Mesodermal cell (in vitro differentiated cells): ENCODE measurements at regions not wholly inside any gene's neighbourhood (a gene's known extent, or its start where the extent isn't known, plus 50 kb on each side); places are given as distances from the start of the nearest gene placed in this dataset.

ENCODE experiments used
- H3K27ac ChIP-seq: 2 replicates; pipeline ENCODE4 v1.7.0; 2013; ENCODE audit warnings: mild to moderate bottlenecking, low read depth, low read length, moderate library complexity; ENCODE audit not compliant: severe bottlenecking
- H3K36me3 ChIP-seq: 2 replicates; pipeline ENCODE4 v1.7.1; 2013; ENCODE audit warnings: mild to moderate bottlenecking, low read length, moderate library complexity; ENCODE audit not compliant: control insufficient read depth, insufficient read depth
- H3K4me1 ChIP-seq: one replicate; pipeline ENCODE4 v1.7.1; 2013; ENCODE audit warnings: mild to moderate bottlenecking, low read length; ENCODE audit not compliant: insufficient read depth, control insufficient read depth, poor library complexity, severe bottlenecking
- H3K4me3 ChIP-seq: 2 replicates; pipeline ENCODE4 v1.7.0; 2013; ENCODE audit warnings: low read length, control low read depth, mild to moderate bottlenecking; ENCODE audit not compliant: insufficient read depth, poor library complexity, severe bottlenecking; ENCODE audit errors: extremely low read depth
- H3K9me3 ChIP-seq: 2 replicates; pipeline ENCODE4 v1.7.1; 2013; ENCODE audit warnings: mild to moderate bottlenecking, low read length, moderate library complexity; ENCODE audit not compliant: control insufficient read depth
- WGBS, 2 experiments: methylation state at CpG; one replicate each; pipeline ENCODE4 v1.1.5; 2013; ENCODE audit warnings: missing lambda C conversion rate in 2 of 2; ENCODE audit not compliant: insufficient coverage in 2 of 2; 5-methylcytosine and 5-hydroxymethylcytosine counted together

DNA sequence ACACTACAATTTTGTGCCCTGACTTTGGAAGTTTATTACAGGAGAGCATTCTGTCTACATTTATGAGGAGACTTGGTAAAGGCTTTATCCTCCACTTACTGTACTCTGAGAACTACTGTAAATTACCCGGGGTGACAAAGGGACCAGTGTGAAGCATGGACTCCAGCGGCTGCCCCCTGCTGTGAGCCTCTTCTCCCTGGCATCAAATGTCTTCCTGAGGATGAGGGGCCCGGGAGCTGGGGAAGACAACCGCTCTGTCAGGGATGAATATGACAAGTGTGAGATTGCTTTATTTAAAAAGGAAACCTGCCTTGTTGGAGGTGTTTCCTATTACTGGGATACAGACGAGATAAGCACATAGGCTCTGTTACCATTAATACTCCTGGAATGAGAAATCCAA, 714.8 kb downstream of the CCSER2 start:
- H3K4me1 ChIP-seq, result no peaks in the 10 kb centered on the region
- 32 to 50% methylated on average over 2 to 4 of the region's 5 CpGs for WGBS, 2 experiments
- no peak overlapping the region for H3K4me3 ChIP-seq
- no peaks in the 10 kb centered on the region for H3K36me3 ChIP-seq
- H3K27ac ChIP-seq, result no peak overlapping the region
- no peaks in the 10 kb centered on the region for H3K9me3 ChIP-seq

DNA sequence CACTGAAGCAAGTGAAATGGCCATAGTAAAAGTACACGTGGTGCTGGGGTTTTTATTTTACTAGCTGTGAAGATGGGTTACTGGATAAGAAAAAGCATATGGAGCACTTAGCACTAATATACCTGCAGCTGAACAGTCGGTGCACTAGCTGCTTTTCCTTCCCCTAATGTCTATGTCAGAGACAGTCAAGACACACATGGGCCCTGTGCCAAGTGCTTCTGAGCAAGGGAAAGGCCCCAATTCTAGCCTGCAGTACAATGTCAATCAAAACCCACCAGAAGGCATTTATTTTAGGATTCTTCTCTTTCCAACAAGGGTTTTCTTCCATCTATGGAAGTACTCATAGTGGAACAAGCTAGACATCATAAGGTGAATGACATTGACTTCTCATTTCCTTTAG, 716.7 kb downstream of the CCSER2 start:
- 83 to 88% methylated on average over 1 of the region's 2 CpGs for WGBS, 2 experiments
- H3K36me3 ChIP-seq, result no peaks in the 10 kb centered on the region
- no peaks in the 10 kb centered on the region for H3K9me3 ChIP-seq
- no peak overlapping the region for H3K4me3 ChIP-seq
- no peaks in the 10 kb centered on the region for H3K4me1 ChIP-seq
- no peak overlapping the region for H3K27ac ChIP-seq

DNA sequence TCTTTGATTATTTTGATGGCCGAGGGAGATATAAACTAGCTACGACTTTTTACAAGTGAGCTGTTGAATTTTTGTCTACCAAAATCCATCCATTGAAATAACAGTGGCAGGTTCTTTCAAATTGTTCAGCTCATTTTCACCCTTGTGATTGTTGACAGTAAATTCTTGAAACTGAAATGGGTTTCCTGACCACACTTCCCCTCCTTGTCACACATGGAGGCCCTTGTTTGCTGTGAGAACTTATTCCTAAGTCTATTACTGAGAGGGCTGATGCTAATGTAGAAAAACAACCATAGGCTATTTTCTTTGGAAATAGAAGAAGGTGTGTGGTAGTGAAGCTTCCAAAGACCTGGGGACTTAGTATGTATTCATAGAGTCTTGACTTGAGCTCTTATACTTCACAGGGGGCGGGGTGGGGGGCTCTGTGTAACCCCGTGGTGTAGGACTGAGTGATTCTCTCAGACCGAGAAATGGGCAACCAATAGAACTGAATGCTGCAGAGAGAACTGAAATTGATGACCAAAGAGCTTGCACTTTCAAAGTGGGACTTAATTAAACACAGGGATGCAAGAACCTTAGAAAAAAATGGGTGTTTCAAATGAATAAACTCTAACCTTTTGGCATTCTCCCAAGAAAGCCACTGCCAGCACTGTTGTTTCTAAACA, 718.9 kb downstream of the CCSER2 start:
- H3K4me3 ChIP-seq, result no peak overlapping the region
- WGBS, 2 experiments, result 87 to 92% methylated on average over 3 of the region's 5 CpGs
- H3K4me1 ChIP-seq, result no peaks in the 10 kb centered on the region
- no peaks in the 10 kb centered on the region for H3K9me3 ChIP-seq
- H3K36me3 ChIP-seq, result no peaks in the 10 kb centered on the region
- H3K27ac ChIP-seq, result no peak overlapping the region

DNA sequence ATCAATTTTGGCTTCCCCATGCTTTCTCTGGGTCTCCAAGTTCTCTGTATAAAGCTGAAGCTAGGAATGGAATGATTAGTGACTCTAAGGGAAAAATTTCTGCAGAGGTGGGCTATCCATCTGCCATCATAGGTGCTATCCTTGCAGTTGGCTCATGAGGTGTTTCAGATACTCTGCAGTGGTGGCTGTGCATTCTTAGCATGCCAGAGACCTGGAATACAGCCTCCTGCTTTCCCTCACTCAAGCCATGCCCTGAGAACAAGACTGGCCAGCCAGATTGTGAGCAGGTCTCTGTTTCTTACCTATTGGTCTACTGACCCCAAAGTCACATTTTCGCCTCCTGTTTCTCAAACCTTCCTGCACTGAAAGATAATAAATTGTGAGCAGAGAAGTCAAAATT, 719.6 kb downstream of the CCSER2 start:
- no peaks in the 10 kb centered on the region for H3K4me1 ChIP-seq

DNA sequence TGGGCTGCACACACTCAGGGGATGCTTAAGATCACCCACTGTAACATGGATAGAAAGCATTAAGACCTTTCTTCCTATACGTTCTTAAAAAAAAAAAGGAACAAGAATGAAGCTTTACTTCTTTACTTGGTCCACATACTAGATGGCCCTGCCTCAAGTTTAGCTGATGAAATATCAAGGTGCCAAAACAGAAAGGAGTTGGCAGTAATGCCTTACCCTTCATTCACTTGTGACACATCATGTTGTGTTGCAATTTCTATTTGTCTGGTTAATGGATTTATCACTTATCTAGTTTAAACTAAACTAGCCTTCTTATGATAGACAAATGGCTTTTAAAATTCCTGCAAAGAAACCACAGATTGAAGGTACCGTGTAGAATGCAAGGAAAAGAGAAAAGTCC, 720.3 kb downstream of the CCSER2 start:
- Histone ChIP-seq H3K27ac (no peak overlapping the region), H3K9me3 (no peaks in the 10 kb centered on the region), H3K4me1 (no peaks in the 10 kb centered on the region), H3K4me3 (no peak overlapping the region), H3K36me3 (no peaks in the 10 kb centered on the region)
- 100% methylated on average over 1 of the region's 2 CpGs; no CpG with 5 or more reads in 1 of the 2 experiments for WGBS, 2 experiments

More for the DNA sequence above, 719.6 kb downstream of the CCSER2 start:
- no peaks in the 10 kb centered on the region for H3K36me3 ChIP-seq
- WGBS, 2 experiments, result no CpG with 5 or more reads among the region's 1 CpG
- no peak overlapping the region for H3K4me3 ChIP-seq
- no peaks in the 10 kb centered on the region for H3K9me3 ChIP-seq
- H3K27ac ChIP-seq, result no peak overlapping the region

DNA sequence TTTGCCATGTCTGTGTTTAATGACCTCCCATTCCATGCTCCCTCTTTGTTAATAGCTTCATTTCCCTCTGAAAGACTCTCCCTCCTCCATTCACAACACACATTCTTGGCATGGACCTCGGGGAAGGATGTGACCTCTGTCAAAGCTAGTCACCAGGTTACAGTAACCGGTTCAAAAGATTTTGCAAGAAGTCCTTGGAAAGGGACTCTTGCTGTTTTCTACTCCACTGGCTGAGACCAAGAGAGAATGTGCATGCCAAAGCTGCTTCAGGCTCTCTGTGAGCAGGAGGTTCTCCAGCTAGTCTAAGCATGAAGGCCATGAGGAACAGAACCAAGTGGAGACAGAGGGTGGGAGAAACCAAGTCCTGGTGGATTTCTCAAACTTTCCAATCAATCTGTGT, 732.6 kb downstream of the CCSER2 start:
- Histone ChIP-seq H3K4me1 (no peaks in the 10 kb centered on the region), H3K9me3 (peaks cover 4% of the 10 kb centered on the region), H3K4me3 (no peak overlapping the region), H3K36me3 (no peaks in the 10 kb centered on the region), H3K27ac (no peak overlapping the region)
- WGBS, 2 experiments, result 51 to 79% methylated on average over 2 of the region's 2 CpGs

DNA sequence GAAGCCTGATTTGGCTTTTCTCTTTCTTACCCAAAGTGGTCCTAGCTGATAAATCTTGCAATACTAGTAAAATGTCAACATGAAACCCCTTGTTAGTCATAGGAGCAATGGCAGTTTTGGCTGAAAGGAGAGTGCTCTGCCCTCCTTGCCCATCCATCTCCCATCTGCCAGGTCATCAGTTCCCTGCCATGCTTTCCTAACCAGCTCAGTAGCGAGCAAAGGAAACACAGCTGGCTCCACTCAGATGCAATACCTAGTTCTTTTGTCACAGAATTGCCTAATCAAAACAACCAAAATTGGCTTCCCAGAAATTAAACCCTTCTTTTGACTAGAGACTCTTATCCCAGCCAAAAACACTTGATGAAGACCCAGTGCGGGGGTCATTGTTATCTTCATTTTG, 733.0 kb downstream of the CCSER2 start:
- Histone ChIP-seq H3K9me3 (peaks cover under 1% of the 10 kb centered on the region), H3K36me3 (no peaks in the 10 kb centered on the region), H3K27ac (no peak overlapping the region), H3K4me1 (no peaks in the 10 kb centered on the region), H3K4me3 (no peak overlapping the region)
- 75 to 92% methylated on average over 1 to 2 of the region's 2 CpGs for WGBS, 2 experiments

DNA sequence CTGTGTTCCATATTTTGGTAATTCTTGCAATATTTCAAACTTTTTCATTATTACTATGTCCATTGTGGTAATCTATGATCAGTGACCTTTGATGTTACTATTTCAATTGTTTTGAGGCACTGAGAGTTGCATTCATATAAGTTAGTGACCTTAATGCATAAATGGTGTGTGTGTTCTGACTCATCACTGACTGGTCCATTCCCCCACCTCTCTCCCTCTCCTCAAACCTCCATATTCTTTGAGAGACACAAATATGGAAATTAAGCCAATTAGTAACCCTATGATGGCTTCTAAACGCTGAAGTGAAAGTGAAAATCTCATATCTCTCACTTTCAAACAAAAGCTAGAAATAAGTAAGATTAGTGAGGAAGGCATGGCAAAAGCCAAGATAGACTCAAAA, 739.6 kb downstream of the CCSER2 start:
- no CpG with 5 or more reads among the region's 1 CpG for WGBS, 2 experiments
- Histone ChIP-seq H3K9me3 (no peaks in the 10 kb centered on the region), H3K4me3 (no peak overlapping the region), H3K36me3 (no peaks in the 10 kb centered on the region), H3K27ac (no peak overlapping the region), H3K4me1 (no peaks in the 10 kb centered on the region)

DNA sequence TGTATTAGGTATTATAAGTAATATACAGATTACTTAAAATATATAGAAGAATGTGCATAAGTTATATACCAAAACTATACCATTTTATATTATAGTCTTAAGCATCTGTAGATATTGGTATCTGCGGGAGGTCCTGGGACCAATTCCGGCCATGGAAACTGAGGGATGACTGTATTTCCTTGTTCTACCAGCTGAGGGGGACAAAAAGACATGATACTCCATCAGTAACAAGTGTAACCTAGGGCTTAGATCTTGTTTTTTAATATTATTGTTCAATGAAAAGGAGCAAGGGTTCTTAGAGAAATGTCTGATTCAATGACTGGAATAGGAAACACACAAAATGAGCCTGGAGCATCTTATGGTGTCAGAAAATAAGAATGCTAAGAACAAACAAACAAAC, 752.5 kb downstream of the CCSER2 start:
- Histone ChIP-seq H3K4me1 (no peaks in the 10 kb centered on the region), H3K36me3 (no peaks in the 10 kb centered on the region), H3K9me3 (no peaks in the 10 kb centered on the region), H3K27ac (no peak overlapping the region), H3K4me3 (no peak overlapping the region)
- WGBS, 2 experiments, result no CpG with 5 or more reads among the region's 2 CpGs

DNA sequence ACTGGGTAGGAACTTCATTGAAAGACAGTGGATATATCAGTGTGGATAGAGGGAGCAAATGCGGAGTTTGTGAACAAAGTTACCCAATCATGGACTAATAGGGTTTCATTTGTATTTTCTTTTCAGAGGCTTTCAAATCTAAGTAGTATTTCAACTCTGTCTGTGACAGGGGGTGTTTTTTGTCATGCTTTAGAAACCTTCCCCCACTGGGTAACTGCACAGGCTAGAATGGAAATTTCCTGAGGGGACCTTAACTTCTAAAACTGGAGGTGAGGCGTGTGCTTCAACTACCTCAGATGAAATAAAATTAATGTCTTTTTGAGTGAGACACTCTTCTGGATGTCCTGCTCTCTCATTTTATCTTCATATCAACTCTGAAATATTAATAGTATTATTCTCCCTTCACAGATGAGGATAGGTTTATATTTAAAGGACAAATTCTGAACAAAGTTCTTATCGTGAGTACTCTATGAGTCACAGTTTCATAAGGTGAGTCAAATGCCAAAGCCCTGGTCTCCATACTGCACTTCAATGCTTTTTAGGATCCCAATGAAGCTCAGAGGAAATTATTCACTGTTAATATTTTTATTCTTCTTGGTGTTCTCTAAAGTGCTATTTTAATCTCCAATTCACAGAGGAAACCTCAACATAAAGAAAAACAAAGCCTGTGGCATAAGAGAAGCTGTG, 770.6 kb downstream of the CCSER2 start:
- Histone ChIP-seq H3K9me3 (no peaks in the 10 kb centered on the region), H3K27ac (no peak overlapping the region), H3K36me3 (no peaks in the 10 kb centered on the region), H3K4me1 (no peaks in the 10 kb centered on the region), H3K4me3 (no peak overlapping the region)
- 80 to 100% methylated on average over 1 of the region's 3 CpGs for WGBS, 2 experiments

DNA sequence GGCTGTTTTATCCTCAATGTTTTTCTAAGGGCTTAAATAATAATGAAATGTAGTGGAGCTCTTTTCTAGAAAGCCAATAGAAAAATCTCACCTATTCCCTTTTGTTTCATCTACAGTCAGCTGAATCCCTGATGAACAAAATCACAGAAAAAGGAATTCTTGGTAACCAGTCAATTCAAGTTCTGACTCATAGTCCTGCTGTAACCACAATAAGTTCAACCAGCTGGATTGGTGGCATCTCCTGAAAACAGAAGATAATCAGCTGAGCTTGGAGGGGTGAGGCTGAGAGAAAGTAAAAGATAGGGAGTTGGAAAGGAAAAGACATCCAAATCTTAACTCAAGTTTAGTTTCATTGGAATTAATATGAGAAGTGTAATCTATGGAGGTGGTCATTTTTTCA, 772.1 kb downstream of the CCSER2 start:
- Histone ChIP-seq H3K9me3 (no peaks in the 10 kb centered on the region), H3K36me3 (no peaks in the 10 kb centered on the region), H3K4me3 (no peak overlapping the region), H3K4me1 (no peaks in the 10 kb centered on the region), H3K27ac (no peak overlapping the region)
